ENCODE measurements at regions not wholly inside any gene's neighbourhood (a gene's known extent, or its start where the extent isn't known, plus 50 kb on each side); places are given as distances from the start of the nearest gene placed in this dataset.
"Not testable (repeated sequence)": the region's sequence is repeated elsewhere in the genome, so short reads cannot be mapped to it uniquely, and the experiment has no call there.

GRCh38 chr4:3926969-3927755, 161.0 kb downstream of the ADRA2C start:
- H3K27me3 Mint-ChIP-seq, result peaks cover 0 to 23% (median 15%) of the 10 kb centered on the region in 5 donors
- DNase-seq, POLR2A ChIA-PET, H3K9me3 Mint-ChIP-seq, H3K36me3 Mint-ChIP-seq, H3K4me3 Mint-ChIP-seq, H3K27ac Mint-ChIP-seq, H3K4me1 Mint-ChIP-seq, ATAC-seq: not testable (repeated sequence)

DNA sequence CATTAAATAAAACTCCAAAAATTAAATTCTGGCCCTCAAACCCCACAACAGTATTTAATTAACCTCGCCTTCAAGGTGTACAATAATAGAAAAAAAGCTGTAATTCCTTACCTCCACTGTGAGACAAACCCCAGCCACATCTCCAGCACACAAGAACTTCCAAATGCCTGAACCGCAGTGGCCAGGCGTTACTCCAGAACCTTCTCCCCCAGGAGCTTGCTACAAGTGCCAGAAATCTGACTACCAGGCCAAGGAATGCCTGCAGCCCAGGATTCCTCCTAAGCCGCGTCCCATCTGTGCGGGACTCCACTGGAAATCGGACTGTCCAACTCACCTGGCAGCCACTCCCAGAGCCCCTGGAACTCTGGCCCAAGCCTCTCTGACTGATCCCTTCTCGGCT, 163.2 kb downstream of the ADRA2C start:
- H3K27ac Mint-ChIP-seq, POLR2A ChIA-PET, H3K4me3 Mint-ChIP-seq, H3K9me3 Mint-ChIP-seq, ATAC-seq, H3K4me1 Mint-ChIP-seq, DNase-seq, H3K36me3 Mint-ChIP-seq: not testable (repeated sequence)
- peaks cover 0 to 23% (median 15%) of the 10 kb centered on the region in 5 donors for H3K27me3 Mint-ChIP-seq

GRCh38 chr4:3932734-3933133, 166.5 kb downstream of the ADRA2C start:
- POLR2A ChIA-PET, H3K4me1 Mint-ChIP-seq, ATAC-seq, H3K9me3 Mint-ChIP-seq, H3K36me3 Mint-ChIP-seq, H3K4me3 Mint-ChIP-seq, H3K27ac Mint-ChIP-seq, DNase-seq: not testable (repeated sequence)
- H3K27me3 Mint-ChIP-seq, result peaks cover 6 to 19% (median 17%) of the 10 kb centered on the region in 5 donors

- H3K27me3 Mint-ChIP-seq, DNase-seq, H3K4me3 Mint-ChIP-seq, H3K27ac Mint-ChIP-seq, H3K4me1 Mint-ChIP-seq, H3K9me3 Mint-ChIP-seq, POLR2A ChIA-PET, ATAC-seq, H3K36me3 Mint-ChIP-seq: not testable (repeated sequence)
Observed at GRCh38 chr4:3935406-3935805, 169.2 kb downstream of the ADRA2C start.

DNA sequence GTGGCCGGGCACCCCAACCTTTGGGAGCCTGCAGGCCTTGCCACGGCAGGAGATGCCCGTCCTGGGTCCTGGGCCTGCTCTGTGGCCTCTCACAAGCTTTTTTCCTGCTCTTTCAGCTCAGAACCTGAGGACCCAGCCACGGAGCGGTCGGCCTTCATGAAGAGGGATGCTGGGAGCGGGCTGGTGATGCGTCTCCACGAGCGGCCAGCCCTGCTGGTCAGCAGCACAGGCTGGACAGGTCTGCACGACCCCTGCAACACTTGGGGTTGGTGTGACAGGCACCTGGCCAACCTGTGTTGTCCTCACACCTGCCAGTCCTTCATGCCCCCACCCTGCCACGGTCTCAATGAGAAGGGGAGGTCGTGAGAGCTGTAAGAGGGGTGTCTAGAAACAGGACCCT, 170.0 kb downstream of the ADRA2C start:
- DNase-seq, result no peak
- peaks cover 0 to 7% (median 3%) of the 10 kb centered on the region in 5 donors for H3K27me3 Mint-ChIP-seq
- H3K27ac Mint-ChIP-seq, result no peak overlapping the region
- H3K9me3 Mint-ChIP-seq, result no peaks in the 10 kb centered on the region
- no peaks in the 10 kb centered on the region for H3K36me3 Mint-ChIP-seq
- POLR2A ChIA-PET, result no interaction called here
- no peak for ATAC-seq
- H3K4me1 Mint-ChIP-seq, result peaks cover 0 to 4% (median 0%) of the 10 kb centered on the region in 4 donors
- no peak overlapping the region for H3K4me3 Mint-ChIP-seq

DNA sequence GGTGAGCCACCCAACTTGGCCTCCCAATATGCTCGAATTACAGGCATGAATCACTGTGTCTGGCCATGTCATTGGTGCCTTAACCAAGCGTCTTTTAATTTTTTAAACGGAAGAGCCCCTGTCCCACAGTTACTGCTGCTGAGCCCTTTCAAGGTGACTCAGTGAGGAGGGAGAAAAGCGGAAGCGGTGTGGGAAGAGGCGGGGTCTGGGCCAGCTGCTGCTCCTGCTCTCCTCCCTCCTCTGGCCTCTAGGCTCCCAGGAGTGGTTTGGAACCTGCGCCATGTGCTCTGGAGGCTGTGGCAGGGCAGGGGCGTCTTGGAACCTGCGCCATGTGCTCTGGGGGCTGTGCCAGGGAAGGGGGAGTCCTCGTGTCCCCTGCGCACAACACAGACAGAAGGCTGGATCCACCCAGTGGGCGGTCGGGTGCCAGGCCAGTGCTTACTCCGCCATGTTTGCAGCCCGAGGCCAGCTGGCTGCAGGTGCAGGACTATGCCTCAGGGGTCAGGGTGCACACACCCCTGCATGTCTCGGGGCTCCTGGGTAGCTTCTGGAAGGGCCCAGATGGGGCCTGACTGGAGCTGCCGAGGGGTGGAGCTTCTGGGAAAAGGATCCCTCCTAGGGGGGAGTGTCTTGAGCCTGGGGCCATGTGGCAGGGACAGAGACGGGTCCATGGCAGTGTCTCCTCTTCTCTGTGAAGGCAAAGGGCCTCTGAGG, 171.8 kb downstream of the ADRA2C start:
- ATAC-seq, result not testable (repeated sequence)

GRCh38 chr4:3938676-3939075, 172.5 kb downstream of the ADRA2C start:
- ATAC-seq, H3K27me3 Mint-ChIP-seq, H3K36me3 Mint-ChIP-seq, POLR2A ChIA-PET, H3K9me3 Mint-ChIP-seq, H3K4me3 Mint-ChIP-seq, DNase-seq: not testable (repeated sequence)
- H3K27ac Mint-ChIP-seq, result peak overlapping the region in 1 of 10 donors; percentile 48
- peaks cover 7 to 15% (median 10%) of the 10 kb centered on the region in 4 donors for H3K4me1 Mint-ChIP-seq

More for the DNA sequence above, 171.8 kb downstream of the ADRA2C start:
- H3K9me3 Mint-ChIP-seq, POLR2A ChIA-PET, H3K36me3 Mint-ChIP-seq, DNase-seq, H3K27me3 Mint-ChIP-seq: not testable (repeated sequence)
- Mint-ChIP-seq H3K4me1 (peaks cover 7 to 15% (median 10%) of the 10 kb centered on the region in 4 donors), H3K27ac (peak overlapping the region in 1 of 10 donors; percentile 11), H3K4me3 (peak overlapping the region in 1 of 10 donors; percentile 19)

GRCh38 chr4:3939954-3940591, 173.9 kb downstream of the ADRA2C start:
- DNase-seq, ATAC-seq, H3K27me3 Mint-ChIP-seq: not testable (repeated sequence)

GRCh38 chr4:3941735-3942522, 175.7 kb downstream of the ADRA2C start:
- H3K36me3 Mint-ChIP-seq, H3K9me3 Mint-ChIP-seq, POLR2A ChIA-PET, DNase-seq, H3K4me3 Mint-ChIP-seq, H3K27ac Mint-ChIP-seq, H3K27me3 Mint-ChIP-seq, ATAC-seq: not testable (repeated sequence)
- peaks cover 7 to 15% (median 10%) of the 10 kb centered on the region in 4 donors for H3K4me1 Mint-ChIP-seq

More at GRCh38 chr4:3939954-3940591, 173.9 kb downstream of the ADRA2C start:
- peaks cover 7 to 15% (median 10%) of the 10 kb centered on the region in 4 donors for H3K4me1 Mint-ChIP-seq
- H3K36me3 Mint-ChIP-seq, H3K27ac Mint-ChIP-seq, POLR2A ChIA-PET, H3K4me3 Mint-ChIP-seq, H3K9me3 Mint-ChIP-seq: not testable (repeated sequence)

DNA sequence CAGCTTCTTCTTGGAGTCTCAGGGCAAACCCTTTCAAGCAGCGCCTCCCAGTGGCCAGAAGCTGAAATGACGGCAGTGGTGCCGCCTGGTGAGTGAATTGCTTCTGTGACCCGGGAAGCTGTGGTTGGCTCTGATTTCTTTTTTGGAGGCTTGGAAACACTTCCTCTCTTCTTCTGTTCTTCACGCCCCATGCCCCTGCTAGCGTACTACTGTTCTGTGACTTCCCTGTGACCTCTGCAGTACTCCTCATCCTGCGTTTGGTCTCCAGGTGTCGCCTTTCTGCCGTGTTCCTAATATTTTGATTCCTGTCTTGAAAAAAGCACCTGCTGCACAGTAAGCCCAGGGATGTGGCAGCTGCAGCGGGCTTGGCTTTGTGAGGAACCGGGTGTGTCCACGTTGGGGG, 176.4 kb downstream of the ADRA2C start:
- H3K36me3 Mint-ChIP-seq, H3K4me3 Mint-ChIP-seq, H3K9me3 Mint-ChIP-seq, H3K27me3 Mint-ChIP-seq, POLR2A ChIA-PET, ATAC-seq: not testable (repeated sequence)
- peak in 9 of 10 donors; percentile 11 to 66 (median 49) for DNase-seq
- H3K4me1 Mint-ChIP-seq, result peaks cover 7 to 14% (median 10%) of the 10 kb centered on the region in 4 donors
- peak overlapping the region in 2 of 10 donors; percentile 37 to 58 for H3K27ac Mint-ChIP-seq

- H3K9me3 Mint-ChIP-seq, H3K36me3 Mint-ChIP-seq, H3K27ac Mint-ChIP-seq, POLR2A ChIA-PET, DNase-seq, ATAC-seq, H3K27me3 Mint-ChIP-seq, H3K4me3 Mint-ChIP-seq: not testable (repeated sequence)
- H3K4me1 Mint-ChIP-seq, result peaks cover 7 to 12% (median 10%) of the 10 kb centered on the region in 4 donors
Observed at GRCh38 chr4:3943051-3943450, 176.9 kb downstream of the ADRA2C start.

DNA sequence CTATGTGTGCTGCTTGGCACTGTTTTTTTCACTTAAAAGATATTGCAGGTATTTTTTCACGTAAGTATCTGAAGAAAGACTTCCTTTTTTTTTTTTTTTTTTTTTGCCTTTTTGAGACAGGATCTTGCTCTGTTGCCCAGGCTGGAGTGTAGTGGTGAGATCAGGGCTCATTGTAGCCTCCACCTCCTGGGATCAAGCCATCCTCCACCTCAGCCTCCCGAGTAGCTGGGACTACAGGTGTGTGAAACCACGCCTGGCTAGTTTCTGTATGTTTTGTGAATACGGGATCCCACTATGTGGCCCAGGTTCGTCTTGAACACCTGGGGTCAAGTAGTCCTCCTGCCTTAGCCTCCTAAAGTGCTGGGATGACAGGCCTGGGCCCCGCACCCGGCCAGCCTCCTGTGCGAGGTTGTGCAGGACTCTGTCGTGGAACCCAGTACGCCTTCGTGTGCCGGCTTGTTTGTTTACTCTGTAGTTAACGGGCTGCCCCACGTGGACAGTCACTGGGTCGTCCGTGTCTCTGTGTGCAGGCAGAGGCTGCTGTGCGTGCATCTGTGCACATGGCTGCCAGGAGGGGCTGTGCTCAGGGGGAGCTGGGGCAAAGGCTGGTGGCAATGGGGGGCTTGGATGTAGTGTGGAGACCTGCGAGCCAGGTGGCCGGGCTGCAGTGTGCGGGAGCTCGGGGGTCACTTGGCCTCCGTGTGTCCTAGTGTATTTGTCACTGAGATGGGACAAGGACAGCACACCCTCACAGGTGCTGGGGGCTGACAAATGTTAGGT, 179.5 kb downstream of the ADRA2C start:
- no peak overlapping the region for H3K4me3 Mint-ChIP-seq
- DNase-seq (no peak), ATAC-seq (no peak)
- peaks cover 0 to 3% (median 2%) of the 10 kb centered on the region in 3 donors for H3K36me3 Mint-ChIP-seq
- H3K27ac Mint-ChIP-seq, result no peak overlapping the region
- no peaks in the 10 kb centered on the region for H3K9me3 Mint-ChIP-seq
- peaks cover 0 to 3% (median 0%) of the 10 kb centered on the region in 5 donors for H3K27me3 Mint-ChIP-seq
- peaks cover 7 to 12% (median 10%) of the 10 kb centered on the region in 4 donors for H3K4me1 Mint-ChIP-seq
- POLR2A ChIA-PET, result no interaction called here
